GM18867 (cell line): ENCODE measurements at regions not wholly inside any gene's neighbourhood (a gene's known extent, or its start where the extent isn't known, plus 50 kb on each side); places are given as distances from the start of the nearest gene placed in this dataset.

Experiments
- ATAC-seq: cut with Tn5 transposase; IDR thresholded peaks from one replicate; pipeline ENCODE4 v1.9.1; 2021; ENCODE audit warnings: mild to moderate bottlenecking, moderate library complexity; ENCODE audit not compliant: unreplicated experiment

- ATAC-seq = no peak
These were observed 739.5 kb upstream of the EEF2KMT start for GRCh38 chr16:5837007-5837670.

- no peak for ATAC-seq
These were observed 738.3 kb upstream of the EEF2KMT start for GRCh38 chr16:5835876-5836275.

GRCh38 chr16:5826332-5826731, 728.7 kb upstream of the EEF2KMT start:
- no peak for ATAC-seq

- ATAC-seq = no peak
These were observed 722.9 kb upstream of the EEF2KMT start for GRCh38 chr16:5820472-5820871.

- ATAC-seq = no peak
These were observed 718.1 kb upstream of the EEF2KMT start for GRCh38 chr16:5815570-5816237.

GRCh38 chr16:5801396-5801795, 703.8 kb upstream of the EEF2KMT start:
- ATAC-seq = no peak

DNA sequence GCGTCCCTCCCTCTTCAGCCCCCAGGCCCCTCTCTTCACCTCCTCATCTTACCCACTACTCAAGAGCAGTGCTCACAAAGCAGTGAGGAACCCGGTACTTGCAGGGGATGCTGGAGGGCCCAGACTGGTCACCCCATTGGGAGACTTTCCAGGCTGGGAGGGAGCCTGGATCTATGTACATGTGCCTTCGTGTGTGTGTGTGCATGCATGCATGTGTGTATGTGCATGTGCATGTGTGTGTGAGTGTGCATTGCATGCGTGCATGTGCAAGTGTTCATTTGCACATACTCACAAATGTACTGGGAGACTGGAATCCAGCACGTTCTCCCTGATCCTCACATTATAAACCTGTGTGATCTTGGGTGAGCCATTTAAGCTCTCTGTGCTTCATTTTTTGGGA, 696.0 kb upstream of the EEF2KMT start:
- ATAC-seq = no peak

GRCh38 chr16:5791011-5791657, 693.5 kb upstream of the EEF2KMT start:
- ATAC-seq = no peak

DNA sequence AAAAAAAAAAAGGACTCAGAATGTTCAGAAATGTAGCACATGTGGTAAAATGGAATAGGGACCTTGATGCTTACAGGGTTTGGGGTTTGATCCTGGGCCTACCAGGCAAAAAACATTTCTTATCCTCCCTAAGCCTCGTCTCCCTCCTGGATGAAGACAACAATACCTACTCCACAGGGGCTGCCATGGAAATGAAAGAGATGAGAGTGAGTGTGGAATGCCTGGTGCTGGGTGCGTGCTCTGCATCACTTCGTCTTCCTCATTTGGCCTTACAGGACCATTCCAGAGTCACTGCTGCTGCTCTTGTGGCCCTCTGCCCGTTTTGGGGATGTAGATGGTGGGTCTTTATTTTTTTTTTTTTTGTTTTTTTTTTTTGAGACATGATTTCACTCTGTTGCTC, 692.9 kb upstream of the EEF2KMT start:
- ATAC-seq = no peak

DNA sequence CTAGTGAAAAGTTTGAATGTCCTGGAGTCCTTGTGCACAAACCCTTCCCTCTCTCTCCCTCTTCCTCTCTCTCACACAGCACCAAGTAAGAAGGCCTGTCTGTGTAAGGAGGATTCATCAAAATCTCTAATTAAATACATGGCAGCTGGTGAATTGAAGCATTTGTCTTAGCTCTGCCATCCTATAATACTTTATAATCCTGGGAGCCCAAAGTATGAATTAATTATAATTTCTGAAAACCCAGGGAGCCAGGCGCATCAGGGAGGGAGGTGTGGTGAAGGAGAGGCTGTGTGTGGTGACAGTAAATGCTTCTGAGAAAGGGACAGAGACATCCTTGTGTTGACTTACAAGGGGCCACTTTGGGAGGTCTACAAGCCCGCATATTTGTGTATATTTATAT, 691.4 kb upstream of the EEF2KMT start:
- ATAC-seq = no peak

GRCh38 chr16:5781436-5781835, 683.8 kb upstream of the EEF2KMT start:
- no peak for ATAC-seq

DNA sequence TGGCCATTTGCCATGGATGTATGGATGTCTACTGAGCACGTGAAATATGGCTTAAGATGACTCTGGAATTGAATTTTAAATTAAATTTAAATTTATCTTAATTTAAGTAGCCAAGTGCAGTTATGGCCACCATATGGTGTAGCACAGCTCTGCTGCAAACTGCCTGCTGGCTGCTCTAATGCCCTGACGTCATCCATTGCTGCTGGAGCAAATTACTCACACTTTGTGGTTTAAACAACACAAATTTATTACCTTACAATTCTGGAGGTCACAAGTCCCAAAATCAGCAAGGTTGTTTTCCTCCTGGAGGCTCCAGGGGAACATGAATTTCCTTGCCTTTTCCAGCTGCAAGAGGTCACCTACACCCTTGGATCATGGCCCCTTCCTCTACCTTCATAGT, 679.3 kb upstream of the EEF2KMT start:
- ATAC-seq = no peak

DNA sequence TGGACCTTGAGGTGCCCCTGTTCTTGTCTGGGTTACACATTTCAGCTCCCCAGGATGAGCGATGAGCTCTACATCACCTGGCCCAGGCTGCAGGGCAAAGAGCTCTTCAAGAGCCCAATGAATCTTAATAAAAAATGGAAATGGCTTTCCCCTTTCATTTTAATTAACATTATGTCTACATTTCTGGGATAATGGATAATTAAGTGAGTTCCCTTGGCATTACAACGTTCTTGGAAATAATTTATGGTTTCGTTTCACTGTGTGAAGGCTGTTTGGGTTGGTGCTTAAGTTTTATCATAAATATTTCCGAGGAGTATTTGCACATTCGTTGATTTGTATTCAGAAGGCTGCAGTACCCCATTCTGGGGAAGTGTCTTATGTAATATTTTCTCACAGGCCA, 678.3 kb upstream of the EEF2KMT start:
- no peak for ATAC-seq

DNA sequence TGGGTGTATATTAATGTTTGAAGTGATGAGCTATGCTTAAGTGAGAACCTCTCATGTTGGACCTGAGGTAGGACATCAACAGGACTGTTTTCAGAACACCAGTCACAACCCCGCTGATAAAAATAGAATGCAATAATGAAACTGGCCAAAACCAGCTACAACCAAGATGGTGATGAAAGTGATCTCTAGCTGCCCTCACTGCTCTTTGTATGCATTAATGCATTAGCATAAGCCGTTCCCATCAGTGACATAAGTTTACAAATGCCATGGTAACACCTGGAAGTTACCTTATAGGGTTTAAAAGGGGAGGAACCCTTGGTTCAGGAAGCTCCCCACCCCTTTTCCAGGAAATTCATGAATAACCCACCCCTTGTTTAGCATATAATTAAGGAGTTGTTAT, 672.5 kb upstream of the EEF2KMT start:
- no peak for ATAC-seq

DNA sequence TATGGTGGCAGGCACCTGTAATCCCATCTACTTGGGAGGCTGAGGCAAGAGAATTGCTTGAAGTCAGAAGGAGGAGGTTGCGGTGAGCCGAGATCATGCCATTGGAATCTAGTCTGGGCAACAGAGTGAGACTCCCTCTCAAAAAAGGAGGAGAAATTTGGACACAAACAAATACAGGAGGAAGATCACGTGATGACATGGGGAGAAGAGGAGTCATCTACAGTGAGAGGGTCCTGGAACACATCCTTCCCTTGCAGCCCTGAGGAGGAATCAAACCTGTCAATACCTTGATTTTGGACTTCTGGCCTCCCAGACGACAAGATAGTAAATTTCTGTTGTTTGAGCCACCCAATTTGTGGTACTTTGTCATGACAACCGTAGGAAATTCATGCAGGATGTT, 671.9 kb upstream of the EEF2KMT start:
- ATAC-seq = no peak

- ATAC-seq = no peak
These were observed 670.9 kb upstream of the EEF2KMT start for GRCh38 chr16:5768445-5768844.

- ATAC-seq = no peak
These were observed 665.6 kb upstream of the EEF2KMT start for GRCh38 chr16:5763176-5763575.

GRCh38 chr16:5762362-5762761, 664.8 kb upstream of the EEF2KMT start:
- no peak for ATAC-seq

DNA sequence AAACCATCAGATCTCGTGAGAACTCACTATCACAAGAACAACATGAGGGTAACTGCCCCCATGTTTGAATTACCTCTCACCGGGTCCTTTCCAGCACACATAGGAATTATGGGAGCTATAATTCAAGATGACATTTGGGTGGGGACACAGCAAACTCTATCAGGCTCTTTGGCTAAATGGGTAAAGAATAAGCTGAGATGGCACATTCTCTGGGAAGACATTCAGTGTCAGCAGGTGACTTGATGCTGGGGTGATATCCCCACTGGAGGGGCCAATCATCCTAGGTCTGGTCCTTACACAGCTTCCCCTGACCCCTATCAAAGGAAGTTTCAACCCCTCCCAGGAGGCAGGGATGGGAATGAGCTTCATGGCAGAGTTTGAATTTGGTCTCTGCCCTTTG, 664.0 kb upstream of the EEF2KMT start:
- no peak for ATAC-seq

GRCh38 chr16:5758281-5758680, 660.7 kb upstream of the EEF2KMT start:
- no peak for ATAC-seq

DNA sequence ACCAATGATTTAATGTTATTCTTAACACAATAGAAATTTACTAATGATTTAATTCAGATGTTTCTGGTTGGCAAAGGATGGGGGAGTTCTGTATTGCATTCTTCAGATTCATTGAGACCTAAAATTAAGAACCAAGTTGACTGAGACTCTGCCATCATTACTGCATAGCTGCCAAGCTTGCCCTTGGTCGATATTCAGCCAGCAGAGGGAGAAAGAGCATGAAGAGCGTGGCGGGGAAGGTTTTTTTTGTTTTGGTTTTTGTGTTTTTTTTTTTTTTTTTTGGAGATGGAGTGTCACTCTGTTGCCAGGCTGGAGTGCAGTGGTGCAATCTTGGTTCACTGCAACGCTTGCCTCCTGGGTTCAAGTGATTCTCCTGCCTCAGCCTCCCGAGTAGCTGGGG, 659.4 kb upstream of the EEF2KMT start:
- no peak for ATAC-seq

DNA sequence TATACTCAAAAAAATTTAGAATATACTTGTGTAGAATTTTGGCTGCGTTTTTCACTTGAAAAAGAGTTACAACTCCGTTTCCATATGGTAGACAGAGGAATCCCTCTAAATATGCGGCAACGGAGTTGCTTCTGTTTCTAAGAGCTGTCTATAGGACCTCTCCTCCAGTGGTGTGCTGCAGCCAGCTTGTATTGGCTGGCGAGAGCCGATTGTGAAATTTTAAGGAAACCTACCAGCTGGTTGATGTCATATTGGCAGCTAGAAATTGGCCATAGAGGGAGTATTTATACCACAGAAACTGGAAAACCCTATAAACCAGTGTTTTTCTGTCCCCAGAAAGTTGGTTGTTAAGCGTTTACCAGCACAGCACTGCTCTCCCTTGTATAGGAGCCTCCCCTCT, 655.8 kb upstream of the EEF2KMT start:
- no peak for ATAC-seq
